ENCODE measurements at regions not wholly inside any gene's neighbourhood (a gene's known extent, or its start where the extent isn't known, plus 50 kb on each side); places are given as distances from the start of the nearest gene placed in this dataset.

- H3K4me3 ChIP-seq (ENCODE audit: low read depth, low read length), result no peak overlapping the region
- DNase-seq (ENCODE audit: low read depth), result no peak
- no peak for TF ChIP-seq MYC (IDR thresholded peaks at IDR 0.05; ENCODE audit: low read depth, low read length)
- TF ChIP-seq MAX (IDR thresholded peaks at IDR 0.05; ENCODE audit: low read depth, low read length), result no peak
- TF ChIP-seq CTCF (IDR thresholded peaks at IDR 0.05; ENCODE audit: low read depth, low read length), result no peak
- TF ChIP-seq POLR2A (IDR thresholded peaks at IDR 0.05; ENCODE audit: extremely low read depth, insufficient read length), result no peak
Measured at GRCh38 chr10:4545062-4545461, 280.9 kb upstream of the AKR1E2 start.

- no peak for DNase-seq (ENCODE audit: low read depth)
Measured at GRCh38 chr10:4543938-4544533, 282.0 kb upstream of the AKR1E2 start.

GRCh38 chr10:4541292-4541691 lies 284.7 kb upstream of the AKR1E2 start:
- no peak for DNase-seq (ENCODE audit: low read depth)
- no peak overlapping the region for H3K4me3 ChIP-seq (ENCODE audit: low read depth, low read length)
- TF ChIP-seq MAX (IDR thresholded peaks at IDR 0.05; ENCODE audit: low read depth, low read length) (no peak), CTCF (IDR thresholded peaks at IDR 0.05; ENCODE audit: low read depth, low read length) (no peak), POLR2A (IDR thresholded peaks at IDR 0.05; ENCODE audit: extremely low read depth, insufficient read length) (no peak), MYC (IDR thresholded peaks at IDR 0.05; ENCODE audit: low read depth, low read length) (no peak)

More at GRCh38 chr10:4543938-4544533, 282.0 kb upstream of the AKR1E2 start:
- H3K4me3 ChIP-seq (ENCODE audit: low read depth, low read length), result no peak overlapping the region
- TF ChIP-seq CTCF (IDR thresholded peaks at IDR 0.05; ENCODE audit: low read depth, low read length) (no peak), MAX (IDR thresholded peaks at IDR 0.05; ENCODE audit: low read depth, low read length) (no peak), MYC (IDR thresholded peaks at IDR 0.05; ENCODE audit: low read depth, low read length) (no peak)

GRCh38 chr10:4538016-4538415 lies 288.0 kb upstream of the AKR1E2 start:
- TF ChIP-seq MYC (IDR thresholded peaks at IDR 0.05; ENCODE audit: low read depth, low read length) (no peak), POLR2A (IDR thresholded peaks at IDR 0.05; ENCODE audit: extremely low read depth, insufficient read length) (no peak)
- DNase-seq (ENCODE audit: low read depth), result no peak
- no peak overlapping the region for H3K4me3 ChIP-seq (ENCODE audit: low read depth, low read length)

- no peak for DNase-seq (ENCODE audit: low read depth)
- H3K4me3 ChIP-seq (ENCODE audit: low read depth, low read length), result no peak overlapping the region
- no peak for TF ChIP-seq MAX (IDR thresholded peaks at IDR 0.05; ENCODE audit: low read depth, low read length)
- TF ChIP-seq MYC (IDR thresholded peaks at IDR 0.05; ENCODE audit: low read depth, low read length), result no peak
- no peak for TF ChIP-seq POLR2A (IDR thresholded peaks at IDR 0.05; ENCODE audit: extremely low read depth, insufficient read length)
- no peak for TF ChIP-seq CTCF (IDR thresholded peaks at IDR 0.05; ENCODE audit: low read depth, low read length)
Measured at GRCh38 chr10:4535521-4535920, 290.5 kb upstream of the AKR1E2 start.

- DNase-seq (ENCODE audit: low read depth), result no peak
- TF ChIP-seq CTCF (IDR thresholded peaks at IDR 0.05; ENCODE audit: low read depth, low read length) (no peak), MAX (IDR thresholded peaks at IDR 0.05; ENCODE audit: low read depth, low read length) (no peak), POLR2A (IDR thresholded peaks at IDR 0.05; ENCODE audit: extremely low read depth, insufficient read length) (no peak), MYC (IDR thresholded peaks at IDR 0.05; ENCODE audit: low read depth, low read length) (no peak)
- no peak overlapping the region for H3K4me3 ChIP-seq (ENCODE audit: low read depth, low read length)
Measured at GRCh38 chr10:4533621-4534020, 292.4 kb upstream of the AKR1E2 start.

All from NB4 (cell line).